OCI-LY1 (cell line): ENCODE measurements at regions not wholly inside any gene's neighbourhood (a gene's known extent, or its start where the extent isn't known, plus 50 kb on each side); places are given as distances from the start of the nearest gene placed in this dataset.

ENCODE experiments used
- CTCF ChIP-seq: fragments of 200-600 bp; sonication (generic), shearing (Covaris generic); IDR thresholded peaks from 2 replicates; pipeline ENCODE4 v1.5.1; 2017; ENCODE audit warnings: mild to moderate bottlenecking, antibody characterized with exemption, low read length, moderate library complexity, mixed read lengths
- EZH2 ChIP-seq: fragments of 200-600 bp; sonication (generic), shearing (Covaris generic); IDR thresholded peaks from 2 replicates; pipeline ENCODE4 v1.8.0; 2017; ENCODE audit warnings: borderline replicate concordance, mixed run types, mild to moderate bottlenecking, antibody characterized with exemption, low read length, moderate library complexity, mixed read lengths

GRCh38 chr9:115195912-115196311 is 78.0 kb upstream of the TNC start:
- TF ChIP-seq EZH2 (no peak), CTCF (no peak)
